Thyroid gland (tissue), 4 donors: ENCODE measurements at regions not wholly inside any gene's neighbourhood (a gene's known extent, or its start where the extent isn't known, plus 50 kb on each side); places are given as distances from the start of the nearest gene placed in this dataset.

Source experiments
- DNase-seq, 2 donors: peaks; one replicate each; pipeline ENCODE4 v3.0.0-alpha.2; 2019
- H3K27ac ChIP-seq, 3 donors: fragments of 200-600 bp; sonication (generic); 1 replicate in 2 of 3; 2 replicates in 1 of 3; pipeline ENCODE4 v1.5.1; 2016 to 2019; ENCODE audit warnings: mild to moderate bottlenecking in 1 of 3, moderate library complexity in 1 of 3
- H3K27me3 ChIP-seq: fragments of 200-600 bp; sonication (generic); one replicate; pipeline ENCODE4 v1.5.1; 2019
- H3K36me3 ChIP-seq, 2 donors: fragments of 200-600 bp; sonication (generic); one replicate each; pipeline ENCODE4 v1.5.1; 2016 to 2019
- H3K4me1 ChIP-seq, 2 donors: fragments of 200-600 bp; sonication (generic); one replicate each; pipeline ENCODE4 v1.5.1; 2017 to 2019
- H3K4me3 ChIP-seq, 3 donors: fragments of 200-600 bp; sonication (generic); replicated peaks in 1 of 3; 1 replicate in 2 of 3; 2 replicates in 1 of 3; pipeline ENCODE4 v1.5.1; 2016; ENCODE audit warnings: mild to moderate bottlenecking in 1 of 3
- H3K9me3 ChIP-seq: fragments of 200-600 bp; sonication (generic); one replicate; pipeline ENCODE4 v1.5.1; 2017
- POLR2A ChIP-seq, 2 donors: fragments of 450-650 bp; IDR thresholded peaks; one replicate each; pipeline ENCODE4 v1.6.1; 2017; ENCODE audit warnings: antibody characterized with exemption in 2 of 2, mild to moderate bottlenecking in 2 of 2, moderate library complexity in 1 of 2
- WGBS, 2 donors: methylation state at CpG; one replicate each; pipeline ENCODE4 v1.1.5; 2017; 5-methylcytosine and 5-hydroxymethylcytosine counted together
- intact Hi-C: fragments of 100-400 bp; cut with DNase I; formaldehyde crosslinking; loops from one replicate; pipeline ENCODE4 v1.15.1; 2023
- TF ChIP-seq, protein P1 (sequence below), 6 experiments: fragments of 200-600 bp in 3 of 6; fragments of 450-650 bp in 3 of 6; sonication (generic) in 3 of 6; IDR thresholded peaks; one replicate each; pipeline ENCODE4 v1.5.1; 2016 to 2019; ENCODE audit warnings: antibody characterized with exemption in 6 of 6, mild to moderate bottlenecking in 2 of 6, inconsistent platforms in 1 of 6, moderate library complexity in 1 of 6

DNA sequence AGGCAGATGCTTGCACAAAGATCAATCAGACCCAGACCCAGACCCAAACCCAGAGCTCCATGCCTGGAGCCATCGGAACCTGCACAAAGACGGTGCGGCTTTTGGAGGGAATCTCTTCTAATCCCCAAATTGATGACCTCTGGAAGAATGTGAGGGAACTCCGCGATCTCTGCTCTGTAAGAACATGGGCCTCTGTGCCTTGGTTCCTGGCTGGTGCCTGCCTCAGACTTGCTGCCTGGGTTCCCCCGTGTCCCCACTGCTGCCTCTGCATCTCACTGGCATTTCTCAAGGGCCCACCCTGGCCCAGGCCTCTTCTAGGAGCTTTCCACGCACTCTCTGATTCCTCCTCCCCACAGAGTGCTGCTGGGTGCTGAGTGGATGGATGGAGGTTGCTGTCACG is 1044.4 kb downstream of the TBC1D22A start:
- H3K27me3 ChIP-seq: no peaks in the 10 kb centered on the region
- H3K36me3 ChIP-seq: no peaks in the 10 kb centered on the region
- H3K4me1 ChIP-seq: no peaks in the 10 kb centered on the region
- TF ChIP-seq, protein P1, sequence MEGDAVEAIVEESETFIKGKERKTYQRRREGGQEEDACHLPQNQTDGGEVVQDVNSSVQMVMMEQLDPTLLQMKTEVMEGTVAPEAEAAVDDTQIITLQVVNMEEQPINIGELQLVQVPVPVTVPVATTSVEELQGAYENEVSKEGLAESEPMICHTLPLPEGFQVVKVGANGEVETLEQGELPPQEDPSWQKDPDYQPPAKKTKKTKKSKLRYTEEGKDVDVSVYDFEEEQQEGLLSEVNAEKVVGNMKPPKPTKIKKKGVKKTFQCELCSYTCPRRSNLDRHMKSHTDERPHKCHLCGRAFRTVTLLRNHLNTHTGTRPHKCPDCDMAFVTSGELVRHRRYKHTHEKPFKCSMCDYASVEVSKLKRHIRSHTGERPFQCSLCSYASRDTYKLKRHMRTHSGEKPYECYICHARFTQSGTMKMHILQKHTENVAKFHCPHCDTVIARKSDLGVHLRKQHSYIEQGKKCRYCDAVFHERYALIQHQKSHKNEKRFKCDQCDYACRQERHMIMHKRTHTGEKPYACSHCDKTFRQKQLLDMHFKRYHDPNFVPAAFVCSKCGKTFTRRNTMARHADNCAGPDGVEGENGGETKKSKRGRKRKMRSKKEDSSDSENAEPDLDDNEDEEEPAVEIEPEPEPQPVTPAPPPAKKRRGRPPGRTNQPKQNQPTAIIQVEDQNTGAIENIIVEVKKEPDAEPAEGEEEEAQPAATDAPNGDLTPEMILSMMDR (IDR thresholded peaks at IDR 0.05): no peak
- TF ChIP-seq POLR2A (IDR thresholded peaks at IDR 0.05): no peak
- intact Hi-C loops: no loop called here
- H3K4me3 ChIP-seq: no peak overlapping the region
- no peak overlapping the region for H3K27ac ChIP-seq
- no peaks in the 10 kb centered on the region for H3K9me3 ChIP-seq
- no peak for DNase-seq
- 89% methylated on average over 8 of the region's 8 CpGs for WGBS, 2 donors

DNA sequence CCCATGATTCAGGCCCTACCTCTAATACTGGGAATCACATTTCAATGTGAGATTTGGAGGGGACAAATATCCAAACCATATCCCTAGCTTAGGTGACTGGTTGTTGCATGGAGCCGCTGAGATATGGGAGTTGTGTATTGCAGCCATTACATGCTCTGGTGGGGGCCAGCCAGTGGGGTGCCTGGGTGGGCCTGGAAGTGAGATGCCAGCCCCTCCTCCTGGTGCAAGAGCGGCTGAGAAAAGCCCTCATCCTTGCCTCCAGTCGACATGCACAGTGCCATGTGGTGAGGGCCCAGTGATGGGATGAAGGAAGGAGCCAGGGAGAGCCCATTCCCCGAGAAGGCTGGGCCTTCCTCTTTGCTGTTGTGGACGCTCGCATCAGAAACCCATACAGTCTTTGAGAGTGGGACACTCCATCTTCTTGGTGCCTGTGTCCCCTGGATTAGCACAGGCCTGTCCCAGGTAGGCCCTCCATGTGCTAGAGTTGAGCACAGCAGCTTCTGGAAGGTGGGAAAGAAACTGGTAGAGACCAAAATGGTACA is 1043.0 kb downstream of the TBC1D22A start:
- H3K4me3 ChIP-seq: no peak overlapping the region
- H3K27ac ChIP-seq: no peak overlapping the region
- no peaks in the 10 kb centered on the region for H3K4me1 ChIP-seq
- no peaks in the 10 kb centered on the region for H3K27me3 ChIP-seq
- no peaks in the 10 kb centered on the region for H3K36me3 ChIP-seq
- 92 to 100% methylated on average over 2 to 6 of the region's 6 CpGs for WGBS, 2 donors
- no peak for TF ChIP-seq POLR2A (IDR thresholded peaks at IDR 0.05)
- TF ChIP-seq, protein P1 (IDR thresholded peaks at IDR 0.05): no peak
- no peaks in the 10 kb centered on the region for H3K9me3 ChIP-seq
- DNase-seq: no peak
- intact Hi-C loops: no loop called here

DNA sequence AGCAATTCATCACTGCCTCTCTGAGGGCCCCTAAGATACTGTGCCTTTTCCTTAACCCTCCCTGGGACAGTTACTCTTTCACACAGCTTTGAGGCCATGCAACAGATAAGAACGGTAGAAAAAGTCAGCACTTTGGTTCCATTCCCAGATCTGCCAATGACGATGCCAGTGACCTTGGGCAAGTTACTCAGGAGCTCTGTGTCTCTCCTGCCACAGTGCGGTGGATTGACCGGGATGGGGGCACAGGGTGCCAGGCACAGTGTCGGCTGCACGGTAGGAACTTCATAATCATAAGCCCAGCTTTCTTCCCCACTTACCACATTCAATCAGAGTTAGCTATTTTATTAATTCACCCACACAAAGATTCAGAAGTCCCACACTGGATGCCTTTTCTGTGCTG is 1041.8 kb downstream of the TBC1D22A start:
- 87 to 90% methylated on average over 6 of the region's 6 CpGs for WGBS, 2 donors
- Histone ChIP-seq H3K27ac (no peak overlapping the region), H3K4me3 (no peak overlapping the region), H3K27me3 (no peaks in the 10 kb centered on the region), H3K36me3 (no peaks in the 10 kb centered on the region), H3K4me1 (no peaks in the 10 kb centered on the region), H3K9me3 (no peaks in the 10 kb centered on the region)
- TF ChIP-seq, protein P1 (IDR thresholded peaks at IDR 0.05): no peak
- no peak for TF ChIP-seq POLR2A (IDR thresholded peaks at IDR 0.05)
- no peak for DNase-seq
- intact Hi-C loops: no loop called here

DNA sequence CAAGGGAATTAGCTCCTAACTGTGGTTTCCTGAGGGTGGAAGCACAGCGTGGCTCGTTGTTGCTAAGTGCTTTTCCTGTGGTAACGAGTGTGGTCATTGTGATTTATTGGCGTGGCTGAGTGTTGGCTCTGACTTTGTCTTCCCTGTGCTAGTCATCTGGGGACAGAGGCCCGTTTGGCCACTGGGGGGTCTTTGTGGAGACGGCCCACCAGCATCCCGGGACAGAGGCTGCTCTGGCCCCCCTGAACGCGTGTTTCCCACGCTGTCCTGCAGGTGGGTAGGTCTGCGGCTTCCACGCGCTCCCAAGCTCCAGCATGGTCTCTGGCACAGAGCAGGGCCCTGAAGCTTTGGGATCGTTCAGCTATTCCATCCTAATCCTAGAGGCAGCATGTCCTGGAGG is 1040.0 kb downstream of the TBC1D22A start:
- no peak for DNase-seq
- TF ChIP-seq, protein P1 (IDR thresholded peaks at IDR 0.05): no peak
- TF ChIP-seq POLR2A (IDR thresholded peaks at IDR 0.05): no peak
- Histone ChIP-seq H3K36me3 (no peaks in the 10 kb centered on the region), H3K4me1 (no peaks in the 10 kb centered on the region), H3K27me3 (no peaks in the 10 kb centered on the region), H3K27ac (no peak overlapping the region), H3K9me3 (no peaks in the 10 kb centered on the region), H3K4me3 (no peak overlapping the region)
- 69 to 71% methylated on average over 11 to 14 of the region's 14 CpGs for WGBS, 2 donors
- intact Hi-C loops: no loop called here

DNA sequence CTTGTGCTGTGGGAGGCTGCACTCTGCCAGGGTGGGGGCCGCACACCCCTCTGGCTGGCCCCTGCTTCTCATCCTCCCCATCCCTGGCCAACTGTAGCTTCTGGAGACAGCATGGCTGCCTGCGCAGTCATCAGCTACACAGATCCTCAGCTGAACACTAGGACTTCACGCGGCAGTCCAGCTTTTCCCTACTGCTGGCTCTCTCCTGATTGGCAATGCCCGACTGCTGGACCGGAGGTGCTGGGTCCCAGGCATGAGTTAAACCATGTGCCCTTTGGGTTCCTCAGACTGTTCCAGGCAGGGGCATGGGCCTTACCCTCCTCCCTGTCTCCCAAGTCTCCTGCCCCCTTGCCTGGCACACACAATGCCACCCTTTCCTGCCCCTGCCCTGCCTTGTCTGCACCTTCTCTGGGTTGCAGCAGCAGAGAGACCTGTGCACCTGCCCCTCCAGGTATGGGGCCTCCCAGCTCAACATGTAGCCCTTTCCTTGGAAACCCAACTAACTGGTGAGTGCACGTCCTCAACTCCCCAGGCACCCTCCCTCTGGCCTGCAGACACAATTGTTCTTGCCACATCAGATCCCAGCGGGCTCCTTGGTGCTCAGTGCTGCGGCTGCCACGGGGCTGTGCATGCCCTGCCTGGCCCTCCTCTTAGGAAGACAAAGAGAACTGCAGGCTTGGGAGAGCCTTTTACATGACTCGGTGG is 1039.2 kb downstream of the TBC1D22A start:
- H3K4me3 ChIP-seq: no peak overlapping the region
- H3K36me3 ChIP-seq: no peaks in the 10 kb centered on the region
- H3K4me1 ChIP-seq: no peaks in the 10 kb centered on the region
- TF ChIP-seq POLR2A (IDR thresholded peaks at IDR 0.05): no peak
- no peaks in the 10 kb centered on the region for H3K27me3 ChIP-seq
- WGBS, 2 donors: 84 to 87% methylated on average over 9 to 10 of the region's 11 CpGs
- H3K27ac ChIP-seq: no peak overlapping the region
- intact Hi-C loops: no loop called here
- H3K9me3 ChIP-seq: no peaks in the 10 kb centered on the region
- DNase-seq: no peak
